Kidney glomerular epithelial cell (primary cell): ENCODE measurements at regions not wholly inside any gene's neighbourhood (a gene's known extent, or its start where the extent isn't known, plus 50 kb on each side); places are given as distances from the start of the nearest gene placed in this dataset.
"Not testable (repeated sequence)": the region's sequence is repeated elsewhere in the genome, so short reads cannot be mapped to it uniquely, and the experiment has no call there.

Experiments used
- DNase-seq: peaks from one replicate; lab custom pipeline; 2025; lab: John Stamatoyannopoulos, UW

DNA sequence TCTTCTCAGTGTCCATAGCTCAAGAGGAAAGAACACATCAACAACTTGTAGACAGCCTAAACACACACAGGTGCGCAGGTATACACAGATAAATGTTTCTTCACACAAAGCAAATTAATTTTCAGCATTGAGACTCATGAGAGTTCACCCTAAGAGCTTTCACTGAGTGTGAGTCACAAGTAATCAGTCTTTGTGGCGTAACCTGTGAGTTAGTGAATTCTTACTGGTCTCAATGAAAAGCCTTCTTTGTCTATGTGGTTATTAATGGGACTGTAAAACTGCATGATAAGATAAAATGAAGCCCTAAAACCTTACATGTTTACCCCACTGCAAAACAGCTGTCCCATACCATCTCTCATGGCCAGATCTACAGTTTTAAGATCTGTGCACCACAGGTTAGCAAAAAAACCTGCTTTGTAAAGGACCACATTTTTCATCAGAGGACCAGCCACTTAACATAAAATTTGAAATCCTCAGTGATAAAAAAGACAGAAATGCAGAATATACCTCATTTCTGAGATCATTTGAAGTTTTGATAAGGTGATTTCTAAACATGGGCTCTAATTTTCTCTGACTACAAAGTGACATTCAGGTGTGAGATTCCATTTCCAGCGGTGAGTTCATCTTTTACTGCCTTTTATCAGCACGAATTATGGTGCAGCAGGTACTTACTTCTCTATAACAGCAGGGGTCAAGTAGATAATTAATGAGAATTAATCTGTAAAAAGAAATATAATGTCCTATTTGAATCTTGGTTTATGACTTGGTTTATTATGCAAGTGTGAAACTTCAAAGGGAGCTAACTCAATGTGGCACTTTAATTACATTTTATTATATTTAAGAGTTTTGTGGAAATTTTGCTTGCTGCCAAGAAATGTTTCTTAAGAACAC, 335.7 kb upstream of the PIK3R1 start:
- peak; percentile 17 for DNase-seq

DNA sequence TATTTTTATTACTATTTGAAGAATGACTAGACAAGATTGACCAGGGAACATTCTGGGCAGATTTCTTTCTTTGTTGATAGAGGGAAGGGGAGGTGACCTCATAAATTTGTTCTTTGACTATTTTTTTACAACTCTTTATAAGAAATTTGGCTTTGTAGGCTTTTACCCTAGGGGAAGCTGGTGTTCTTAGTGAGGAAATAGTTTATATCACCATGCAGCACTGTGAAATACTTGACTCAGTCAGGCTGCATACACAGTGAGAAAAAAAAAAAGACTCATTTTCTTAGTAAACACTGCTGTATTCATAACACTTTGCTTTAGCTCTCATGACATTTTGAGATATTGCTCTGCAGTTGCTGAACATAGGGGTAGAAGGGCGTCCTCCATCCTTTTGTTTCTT, 336.6 kb upstream of the PIK3R1 start:
- DNase-seq, result no peak

GRCh38 chr5:67876371-67876770, 339.2 kb upstream of the PIK3R1 start:
- no peak for DNase-seq

DNA sequence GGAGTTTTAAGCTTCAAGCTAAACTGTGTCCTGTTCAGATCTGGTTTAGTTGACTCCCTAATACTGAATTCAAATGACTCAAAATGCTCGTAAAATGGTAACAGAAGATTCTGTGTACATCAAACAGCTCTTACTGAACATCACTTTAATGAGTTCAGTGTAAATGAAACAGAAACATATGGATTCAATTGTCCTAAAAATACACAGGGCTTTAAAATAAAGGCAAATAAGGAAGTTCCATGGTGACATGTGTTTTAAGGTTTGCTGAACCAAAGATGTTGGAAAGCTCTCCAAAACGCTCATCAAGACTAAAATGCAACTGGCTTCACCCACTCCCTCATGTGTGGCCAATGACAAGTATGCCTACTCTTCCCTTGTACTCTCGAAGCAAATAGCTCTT, 340.0 kb upstream of the PIK3R1 start:
- no peak for DNase-seq

GRCh38 chr5:67873935-67874334, 341.6 kb upstream of the PIK3R1 start:
- DNase-seq, result no peak

DNA sequence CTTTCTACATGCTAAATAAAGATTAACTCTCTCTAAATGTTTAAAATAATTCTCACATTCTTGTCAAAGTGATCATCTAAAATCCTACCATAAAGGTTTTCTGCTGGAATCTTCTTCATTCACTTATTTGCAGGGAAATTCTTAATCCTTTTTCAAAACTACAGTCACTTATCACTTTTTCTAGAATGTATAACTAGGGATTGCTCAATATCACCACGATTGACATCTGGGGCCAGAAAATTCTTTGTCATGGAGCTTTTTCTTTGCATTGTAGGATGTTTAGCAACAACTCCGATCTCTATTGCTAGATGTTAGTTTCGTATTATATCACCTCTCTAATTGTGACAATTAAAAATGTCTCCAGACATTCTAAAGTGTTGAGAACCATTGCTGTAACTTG, 344.9 kb upstream of the PIK3R1 start:
- no peak for DNase-seq

DNA sequence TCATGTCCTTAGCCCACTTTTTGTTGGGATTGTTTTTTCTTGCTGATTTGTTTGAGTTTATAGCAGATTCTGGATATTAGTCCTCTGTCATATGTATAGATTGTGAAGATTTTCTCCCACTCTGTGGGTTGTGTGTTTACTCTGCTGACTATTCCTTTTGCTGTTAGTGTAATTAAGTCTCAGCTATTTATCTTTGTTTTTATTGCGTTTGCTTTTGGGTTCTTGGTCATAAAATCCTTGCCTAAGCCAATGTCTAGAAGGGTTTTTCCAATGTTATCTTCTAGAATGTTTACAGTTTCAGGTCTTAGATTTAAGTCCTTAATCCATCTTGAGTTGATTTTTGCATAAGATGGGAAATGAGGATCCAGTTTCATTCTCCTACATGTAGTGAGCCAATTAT, 351.2 kb upstream of the PIK3R1 start:
- not testable (repeated sequence) for DNase-seq

DNA sequence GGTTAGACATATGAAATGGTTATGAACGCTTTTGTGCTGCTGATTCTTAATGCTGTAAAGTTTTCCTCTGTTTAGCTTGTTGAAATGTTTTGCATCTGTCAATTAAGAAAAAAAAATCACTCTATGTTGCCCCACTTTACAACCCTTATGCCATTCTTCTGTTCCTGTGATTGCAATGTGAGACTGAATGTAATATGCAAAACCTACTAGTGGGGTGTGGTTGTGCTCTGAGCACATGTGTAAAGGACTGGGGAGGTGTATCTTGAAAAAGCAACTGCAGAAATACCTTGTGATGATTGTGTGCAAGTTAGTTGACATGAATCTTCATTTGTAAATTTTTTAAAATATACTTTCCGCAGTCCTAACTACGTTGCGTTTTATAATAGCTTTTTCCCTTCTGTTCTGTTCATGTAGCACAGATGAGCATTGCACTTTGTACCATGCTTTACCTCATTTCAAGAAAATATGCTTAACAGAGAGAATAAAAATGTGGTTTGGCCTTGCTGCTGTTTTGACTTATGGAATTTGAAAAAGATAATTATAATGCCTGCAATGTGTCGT, 357.0 kb upstream of the PIK3R1 start:
- DNase-seq, result no peak

DNA sequence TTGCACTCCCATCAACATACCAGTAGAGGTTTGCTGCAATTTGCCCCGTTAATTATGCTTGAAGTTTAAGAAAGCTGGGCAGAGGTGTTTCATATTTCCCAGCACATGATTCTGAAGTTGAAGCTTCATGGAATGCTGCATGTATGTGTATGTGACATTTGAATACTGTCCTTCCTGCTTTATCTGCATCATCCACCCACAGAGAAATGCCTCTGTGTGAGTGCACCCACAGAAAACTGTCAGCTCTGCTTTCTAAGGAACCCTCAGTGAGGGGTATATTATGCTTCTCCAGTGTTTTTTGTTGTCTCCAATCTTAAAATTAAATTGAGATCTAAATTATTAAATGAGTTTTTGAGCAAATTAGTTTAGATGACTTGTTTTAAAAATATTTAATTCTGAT, 358.1 kb upstream of the PIK3R1 start:
- DNase-seq, result no peak

DNA sequence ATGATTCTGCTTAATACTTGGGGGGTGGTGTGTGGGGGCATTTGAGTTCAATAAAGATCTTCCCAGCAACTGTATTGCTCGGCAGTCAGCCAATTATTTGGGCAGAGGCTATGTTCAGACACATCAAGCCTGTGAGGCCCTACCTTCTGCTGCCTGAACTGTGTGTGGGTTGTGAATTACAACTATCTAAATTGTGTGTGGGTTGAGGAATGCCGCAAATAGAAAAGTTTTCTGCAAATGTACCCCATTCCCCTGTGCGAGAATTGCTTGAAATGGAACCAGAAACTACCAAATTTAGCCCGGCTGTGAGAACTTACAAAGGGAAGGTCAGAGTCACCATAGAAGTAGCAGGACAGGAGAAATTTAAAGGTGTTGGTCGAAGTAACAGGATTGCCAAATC, 360.0 kb upstream of the PIK3R1 start:
- DNase-seq, result no peak

GRCh38 chr5:67850906-67851305, 364.6 kb upstream of the PIK3R1 start:
- not testable (repeated sequence) for DNase-seq

DNA sequence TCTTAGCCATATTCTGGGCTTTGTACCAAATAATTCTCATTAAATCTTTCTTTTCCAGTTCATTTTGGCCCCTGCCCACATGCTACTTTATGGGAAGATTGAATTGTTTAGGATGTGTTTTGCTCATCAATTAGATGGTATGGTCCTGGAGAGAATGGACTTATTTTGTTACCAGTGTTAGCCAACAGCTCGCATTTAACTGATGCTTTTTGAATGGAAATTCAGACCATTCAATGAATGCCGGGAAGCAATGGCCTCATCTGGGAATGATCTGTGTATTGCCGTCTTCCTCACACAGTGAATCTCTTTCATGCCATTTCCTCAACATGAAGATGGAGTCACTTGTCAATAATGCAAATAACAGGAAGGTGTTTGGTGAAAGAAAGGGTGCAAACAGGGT, 370.6 kb upstream of the PIK3R1 start:
- DNase-seq, result no peak

- no peak for DNase-seq
Measured at GRCh38 chr5:67842806-67843205, 372.8 kb upstream of the PIK3R1 start.

- not testable (repeated sequence) for DNase-seq
Measured at GRCh38 chr5:67837225-67837624, 378.3 kb upstream of the PIK3R1 start.

GRCh38 chr5:67836496-67836895, 379.1 kb upstream of the PIK3R1 start:
- not testable (repeated sequence) for DNase-seq

- no peak for DNase-seq
Measured at GRCh38 chr5:67831048-67831447, 384.5 kb upstream of the PIK3R1 start.

GRCh38 chr5:67827541-67827940, 388.0 kb upstream of the PIK3R1 start:
- DNase-seq, result no peak

- DNase-seq, result no peak
Measured at GRCh38 chr5:67824852-67825251, 390.7 kb upstream of the PIK3R1 start.

DNA sequence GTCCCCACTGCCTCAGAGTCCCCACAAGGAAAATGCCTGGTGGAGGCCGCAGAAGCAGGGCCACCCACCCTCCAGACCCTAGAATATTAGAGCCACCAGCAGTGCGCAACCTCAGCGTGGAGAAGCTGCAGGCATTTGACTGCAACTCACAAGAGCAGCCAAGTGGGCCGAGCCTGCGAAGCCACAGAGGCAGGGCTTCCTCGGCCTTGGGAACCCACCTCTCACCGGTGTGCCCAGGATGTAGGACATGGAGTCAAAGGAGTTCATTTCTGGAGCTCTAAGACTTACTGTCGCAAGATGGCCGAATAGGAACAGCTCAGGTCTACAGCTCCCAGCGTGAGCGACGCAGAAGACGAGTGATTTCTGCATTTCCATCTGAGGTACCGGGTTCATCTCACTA, 397.9 kb upstream of the PIK3R1 start:
- no peak for DNase-seq

DNA sequence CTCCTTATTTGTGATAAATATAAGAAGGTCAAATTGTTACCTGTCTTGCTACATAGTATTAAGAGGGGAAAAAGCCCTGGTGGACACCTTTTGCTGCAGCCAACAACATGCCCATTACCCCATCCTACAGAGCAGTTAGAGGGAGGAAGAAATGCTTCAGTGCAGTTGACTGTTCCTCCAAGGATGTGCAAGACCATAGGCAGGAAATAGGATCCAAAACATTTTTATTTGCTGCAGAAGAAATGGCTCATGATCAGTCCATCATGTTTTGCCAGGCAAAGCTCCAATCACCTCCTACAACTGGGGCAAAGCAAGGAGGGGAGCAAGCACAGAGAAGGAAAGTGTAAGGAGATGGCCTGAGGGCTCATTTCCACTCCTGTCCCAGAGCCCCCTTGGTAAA, 399.1 kb upstream of the PIK3R1 start:
- DNase-seq, result no peak

- no peak for DNase-seq
Measured at GRCh38 chr5:67815455-67816391, 399.8 kb upstream of the PIK3R1 start.

DNA sequence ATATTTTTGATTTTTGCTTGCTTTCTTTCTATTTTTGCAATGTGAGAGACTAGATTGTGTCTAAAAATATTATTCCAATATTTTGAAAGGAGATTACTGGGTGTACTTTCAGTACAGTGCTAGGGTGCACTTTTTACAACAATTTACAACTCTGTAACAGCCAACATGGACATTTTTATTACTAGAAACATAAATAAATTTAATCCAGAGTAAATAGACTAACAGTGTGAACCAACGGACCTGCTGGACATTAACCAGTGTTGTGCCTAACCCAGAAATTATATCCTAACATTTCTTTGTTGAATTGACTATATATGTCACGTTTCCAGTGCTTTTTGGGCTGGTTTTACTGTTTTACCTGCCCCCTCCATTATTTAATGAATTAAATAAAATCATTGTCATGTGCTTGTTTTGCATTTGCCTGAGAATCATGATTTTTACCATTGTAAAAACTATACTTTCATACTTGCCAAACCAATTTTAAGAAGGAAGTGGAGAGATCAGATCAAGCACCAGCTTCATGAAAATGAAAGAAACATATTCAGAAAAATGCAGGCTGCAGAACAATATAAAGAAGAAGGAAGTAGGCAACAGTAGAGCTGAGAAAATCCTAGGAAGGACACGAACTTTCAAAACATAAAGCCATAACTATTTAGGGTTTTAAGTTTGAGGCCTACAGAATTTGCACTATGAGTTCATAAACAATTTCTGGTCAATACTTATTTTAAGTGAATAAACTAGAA, 400.8 kb upstream of the PIK3R1 start:
- no peak for DNase-seq
